Testis (tissue), 2 donors: ENCODE measurements at regions not wholly inside any gene's neighbourhood (a gene's known extent, or its start where the extent isn't known, plus 50 kb on each side); places are given as distances from the start of the nearest gene placed in this dataset.

Experiments used
- DNase-seq: peaks from one replicate; pipeline ENCODE4 v3.0.0-alpha.2; 2019
- H3K27ac ChIP-seq, 2 donors: fragments of 200-600 bp; sonication (generic); one replicate each; pipeline ENCODE4 v1.5.1; 2019
- H3K27me3 ChIP-seq: fragments of 200-600 bp; sonication (generic); one replicate; pipeline ENCODE4 v1.5.1; 2019
- H3K36me3 ChIP-seq: fragments of 200-600 bp; sonication (generic); one replicate; pipeline ENCODE4 v1.5.1; 2017; ENCODE audit warnings: low read depth; ENCODE audit errors: missing control alignments
- H3K4me1 ChIP-seq: fragments of 200-600 bp; sonication (generic); one replicate; pipeline ENCODE4 v1.5.1; 2019
- H3K4me3 ChIP-seq, 2 donors: fragments of 200-600 bp; sonication (generic); one replicate each; pipeline ENCODE4 v1.5.1; 2017 to 2019
- H3K9me3 ChIP-seq: fragments of 200-600 bp; sonication (generic); one replicate; pipeline ENCODE4 v1.5.1; 2017
- CTCF ChIP-seq, 3 experiments: fragments of 450-650 bp in 2 of 3; fragments of 200-600 bp in 1 of 3; sonication (generic) in 1 of 3; IDR thresholded peaks; one replicate each; pipeline ENCODE4 v1.5.1; 2016 to 2019; ENCODE audit warnings: antibody characterized with exemption in 3 of 3, mild to moderate bottlenecking in 2 of 3, moderate library complexity in 1 of 3
- POLR2A ChIP-seq: fragments of 450-650 bp; IDR thresholded peaks from one replicate; pipeline ENCODE4 v1.6.1; 2017; ENCODE audit warnings: antibody characterized with exemption, mild to moderate bottlenecking, moderate library complexity
- WGBS, 2 donors: methylation state at CpG; one replicate each; pipeline ENCODE4 v1.1.5; 2018; 5-methylcytosine and 5-hydroxymethylcytosine counted together
- intact Hi-C: fragments of 100-400 bp; cut with DNase I; formaldehyde crosslinking; loops from one replicate; pipeline ENCODE4 v1.15.1; 2023; ENCODE audit warnings: low total_unique reads

GRCh38 chr14:71482671-71483070, 449.6 kb upstream of the RGS6 start:
- Histone ChIP-seq H3K36me3 (no peaks in the 10 kb centered on the region), H3K27ac (no peak overlapping the region), H3K4me1 (no peaks in the 10 kb centered on the region), H3K27me3 (no peaks in the 10 kb centered on the region), H3K4me3 (no peak overlapping the region), H3K9me3 (no peaks in the 10 kb centered on the region)
- TF ChIP-seq POLR2A, result no peak
- TF ChIP-seq CTCF (IDR thresholded peaks at IDR 0.05), result no peak
- no peak for DNase-seq
- intact Hi-C loops, result no loop called here
- WGBS, 2 donors, result 44 to 59% methylated on average over 2 of the region's 2 CpGs

- no peak for DNase-seq
- Histone ChIP-seq H3K9me3 (no peaks in the 10 kb centered on the region), H3K4me1 (peaks cover 3% of the 10 kb centered on the region), H3K27me3 (no peaks in the 10 kb centered on the region), H3K36me3 (no peaks in the 10 kb centered on the region), H3K27ac (no peak overlapping the region), H3K4me3 (no peak overlapping the region)
- intact Hi-C loops, result no loop called here
- TF ChIP-seq CTCF (IDR thresholded peaks at IDR 0.05) (no peak), POLR2A (no peak)
- WGBS, 2 donors, result 69 to 74% methylated on average over 3 of the region's 3 CpGs
Observed at GRCh38 chr14:71483154-71483553, 449.1 kb upstream of the RGS6 start.

- DNase-seq, result no peak
- TF ChIP-seq POLR2A (no peak), CTCF (IDR thresholded peaks at IDR 0.05) (no peak)
- WGBS, 2 donors, result 65 to 79% methylated on average over 2 of the region's 2 CpGs
- no peak overlapping the region for H3K4me3 ChIP-seq
- peaks cover 5% of the 10 kb centered on the region for H3K4me1 ChIP-seq
- H3K36me3 ChIP-seq, result no peaks in the 10 kb centered on the region
- no peak overlapping the region for H3K27ac ChIP-seq
- H3K9me3 ChIP-seq, result no peaks in the 10 kb centered on the region
- no peaks in the 10 kb centered on the region for H3K27me3 ChIP-seq
- intact Hi-C loops, result no loop called here
Observed at GRCh38 chr14:71485833-71486232, 446.4 kb upstream of the RGS6 start.

GRCh38 chr14:71486279-71486678, 445.9 kb upstream of the RGS6 start:
- intact Hi-C loops, result no loop called here
- H3K4me1 ChIP-seq, result peaks cover 5% of the 10 kb centered on the region
- 45 to 54% methylated on average over 2 of the region's 2 CpGs for WGBS, 2 donors
- DNase-seq, result no peak
- no peak for TF ChIP-seq CTCF (IDR thresholded peaks at IDR 0.05)
- TF ChIP-seq POLR2A, result no peak
- H3K27me3 ChIP-seq, result no peaks in the 10 kb centered on the region
- no peak overlapping the region for H3K4me3 ChIP-seq
- H3K36me3 ChIP-seq, result no peaks in the 10 kb centered on the region
- H3K27ac ChIP-seq, result no peak overlapping the region
- no peaks in the 10 kb centered on the region for H3K9me3 ChIP-seq

- H3K27me3 ChIP-seq, result no peaks in the 10 kb centered on the region
- peaks cover 5% of the 10 kb centered on the region for H3K4me1 ChIP-seq
- no peak for DNase-seq
- no peak overlapping the region for H3K4me3 ChIP-seq
- H3K27ac ChIP-seq, result no peak overlapping the region
- no peak for TF ChIP-seq CTCF (IDR thresholded peaks at IDR 0.05)
- TF ChIP-seq POLR2A, result no peak
- no peaks in the 10 kb centered on the region for H3K9me3 ChIP-seq
- H3K36me3 ChIP-seq, result no peaks in the 10 kb centered on the region
- intact Hi-C loops, result no loop called here
Observed at GRCh38 chr14:71487449-71487848, 444.8 kb upstream of the RGS6 start.
